Thyroid gland (tissue), 4 donors: ENCODE measurements at regions not wholly inside any gene's neighbourhood (a gene's known extent, or its start where the extent isn't known, plus 50 kb on each side); places are given as distances from the start of the nearest gene placed in this dataset.

Experiments
- DNase-seq, 2 donors: peaks; one replicate each; pipeline ENCODE4 v3.0.0-alpha.2; 2019
- H3K27ac ChIP-seq, 3 donors: fragments of 200-600 bp; sonication (generic); 1 replicate in 2 of 3; 2 replicates in 1 of 3; pipeline ENCODE4 v1.5.1; 2016 to 2019; ENCODE audit warnings: mild to moderate bottlenecking in 1 of 3, moderate library complexity in 1 of 3
- H3K27me3 ChIP-seq: fragments of 200-600 bp; sonication (generic); one replicate; pipeline ENCODE4 v1.5.1; 2019
- H3K36me3 ChIP-seq, 2 donors: fragments of 200-600 bp; sonication (generic); one replicate each; pipeline ENCODE4 v1.5.1; 2016 to 2019
- H3K4me1 ChIP-seq, 2 donors: fragments of 200-600 bp; sonication (generic); one replicate each; pipeline ENCODE4 v1.5.1; 2017 to 2019
- H3K4me3 ChIP-seq, 3 donors: fragments of 200-600 bp; sonication (generic); replicated peaks in 1 of 3; 1 replicate in 2 of 3; 2 replicates in 1 of 3; pipeline ENCODE4 v1.5.1; 2016; ENCODE audit warnings: mild to moderate bottlenecking in 1 of 3
- H3K9me3 ChIP-seq: fragments of 200-600 bp; sonication (generic); one replicate; pipeline ENCODE4 v1.5.1; 2017
- POLR2A ChIP-seq, 2 donors: fragments of 450-650 bp; IDR thresholded peaks; one replicate each; pipeline ENCODE4 v1.6.1; 2017; ENCODE audit warnings: antibody characterized with exemption in 2 of 2, mild to moderate bottlenecking in 2 of 2, moderate library complexity in 1 of 2
- WGBS, 2 donors: methylation state at CpG; one replicate each; pipeline ENCODE4 v1.1.5; 2017; 5-methylcytosine and 5-hydroxymethylcytosine counted together
- intact Hi-C: fragments of 100-400 bp; cut with DNase I; formaldehyde crosslinking; loops from one replicate; pipeline ENCODE4 v1.15.1; 2023
- TF ChIP-seq, protein P1 (sequence below), 6 experiments: fragments of 200-600 bp in 3 of 6; fragments of 450-650 bp in 3 of 6; sonication (generic) in 3 of 6; IDR thresholded peaks; one replicate each; pipeline ENCODE4 v1.5.1; 2016 to 2019; ENCODE audit warnings: antibody characterized with exemption in 6 of 6, mild to moderate bottlenecking in 2 of 6, inconsistent platforms in 1 of 6, moderate library complexity in 1 of 6

DNA sequence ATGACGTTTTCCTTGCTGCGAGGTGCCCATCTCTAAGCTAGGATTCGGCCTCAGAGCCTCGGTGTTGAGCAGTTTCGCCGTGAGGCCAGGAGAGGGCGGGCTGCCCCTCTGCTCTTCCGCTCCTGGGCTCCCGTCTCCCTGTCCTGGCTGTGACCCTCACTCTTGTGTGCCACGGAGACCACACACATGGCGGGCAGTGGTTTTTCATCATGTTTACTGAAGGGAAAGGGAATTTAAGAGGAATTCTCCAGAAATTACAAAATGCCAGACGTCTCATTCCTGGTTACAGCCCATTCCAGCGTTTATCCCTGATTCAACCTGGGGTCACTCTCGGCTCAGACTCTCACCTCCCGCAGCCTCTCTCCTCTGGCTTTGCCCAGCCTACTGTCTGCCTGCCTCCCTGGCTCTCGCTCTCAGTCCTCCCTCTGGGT lies 96.8 kb upstream of the ELAC2 start:
- H3K27ac ChIP-seq = no peak overlapping the region
- no peaks in the 10 kb centered on the region for H3K9me3 ChIP-seq
- no peaks in the 10 kb centered on the region for H3K27me3 ChIP-seq
- H3K36me3 ChIP-seq = no peaks in the 10 kb centered on the region
- H3K4me1 ChIP-seq = no peaks in the 10 kb centered on the region
- no peak for TF ChIP-seq POLR2A (IDR thresholded peaks at IDR 0.05)
- TF ChIP-seq, protein P1, sequence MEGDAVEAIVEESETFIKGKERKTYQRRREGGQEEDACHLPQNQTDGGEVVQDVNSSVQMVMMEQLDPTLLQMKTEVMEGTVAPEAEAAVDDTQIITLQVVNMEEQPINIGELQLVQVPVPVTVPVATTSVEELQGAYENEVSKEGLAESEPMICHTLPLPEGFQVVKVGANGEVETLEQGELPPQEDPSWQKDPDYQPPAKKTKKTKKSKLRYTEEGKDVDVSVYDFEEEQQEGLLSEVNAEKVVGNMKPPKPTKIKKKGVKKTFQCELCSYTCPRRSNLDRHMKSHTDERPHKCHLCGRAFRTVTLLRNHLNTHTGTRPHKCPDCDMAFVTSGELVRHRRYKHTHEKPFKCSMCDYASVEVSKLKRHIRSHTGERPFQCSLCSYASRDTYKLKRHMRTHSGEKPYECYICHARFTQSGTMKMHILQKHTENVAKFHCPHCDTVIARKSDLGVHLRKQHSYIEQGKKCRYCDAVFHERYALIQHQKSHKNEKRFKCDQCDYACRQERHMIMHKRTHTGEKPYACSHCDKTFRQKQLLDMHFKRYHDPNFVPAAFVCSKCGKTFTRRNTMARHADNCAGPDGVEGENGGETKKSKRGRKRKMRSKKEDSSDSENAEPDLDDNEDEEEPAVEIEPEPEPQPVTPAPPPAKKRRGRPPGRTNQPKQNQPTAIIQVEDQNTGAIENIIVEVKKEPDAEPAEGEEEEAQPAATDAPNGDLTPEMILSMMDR (IDR thresholded peaks at IDR 0.05) = peak in 1 of 6 experiments; percentile 43
- no peak overlapping the region for H3K4me3 ChIP-seq
- 17 to 18% methylated on average over 16 of the region's 16 CpGs for WGBS, 2 donors
- DNase-seq = no peak
- intact Hi-C loops = no loop called here

DNA sequence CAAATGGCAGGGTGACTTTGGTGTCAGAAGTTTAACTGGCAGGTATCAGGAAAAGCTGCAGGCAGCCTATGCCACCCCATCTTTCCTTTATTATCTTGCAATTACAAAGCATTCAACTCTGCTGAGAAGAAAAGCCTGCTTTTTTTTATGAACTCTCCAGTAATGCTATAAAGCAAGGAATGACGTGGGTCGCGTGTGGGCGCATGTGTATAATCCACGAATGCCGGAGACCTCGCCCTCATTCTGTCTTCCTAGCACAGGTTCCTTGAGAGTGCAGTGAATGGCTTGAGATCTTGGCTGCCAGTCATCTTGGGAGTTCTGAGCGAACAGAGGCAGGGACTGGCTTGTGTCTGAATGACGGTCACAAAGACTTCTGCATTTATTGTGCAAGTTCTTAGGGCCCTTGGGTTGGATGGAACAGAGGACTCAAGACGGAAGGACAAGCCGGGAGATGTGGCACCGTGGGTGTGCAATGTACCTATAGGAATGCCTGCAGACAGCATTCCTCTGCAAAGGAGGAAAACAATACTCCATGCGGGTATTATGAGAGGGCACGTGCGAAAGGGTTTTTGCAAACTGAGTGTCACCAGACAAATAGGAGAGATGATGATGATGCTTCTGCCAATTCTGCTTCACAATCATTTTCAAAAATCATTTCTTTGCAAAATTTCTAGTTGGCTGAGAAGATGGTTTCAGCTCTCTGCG lies 96.1 kb upstream of the ELAC2 start:
- no peaks in the 10 kb centered on the region for H3K36me3 ChIP-seq
- intact Hi-C loops = no loop called here
- H3K27me3 ChIP-seq = no peaks in the 10 kb centered on the region

DNA sequence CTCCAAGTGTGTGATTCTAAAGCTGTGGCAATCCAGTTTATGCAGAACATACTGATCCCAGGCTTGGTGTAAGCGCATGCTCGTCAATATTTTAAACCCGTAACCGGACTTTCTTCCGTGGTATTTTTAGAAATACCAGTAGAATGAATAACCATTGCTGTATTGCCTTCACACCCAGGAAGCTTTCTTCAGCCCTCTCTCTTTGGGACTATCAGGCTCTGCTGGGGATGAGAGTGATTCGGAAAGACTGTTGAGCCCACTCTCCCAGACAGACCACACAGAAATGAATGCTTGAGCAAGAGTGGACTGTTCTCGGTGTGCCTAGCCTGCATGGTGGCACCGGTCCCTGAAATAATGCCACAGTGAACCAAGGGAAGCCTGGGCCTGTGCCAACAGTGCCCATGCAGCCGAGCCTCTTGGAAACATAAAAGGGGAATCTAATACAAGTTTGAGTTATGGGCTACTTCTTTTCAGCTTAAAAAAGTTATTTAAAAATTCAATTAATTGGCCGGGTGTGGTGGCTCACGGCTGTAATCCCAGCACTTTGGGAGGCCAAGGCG lies 89.9 kb upstream of the ELAC2 start:
- 92 to 94% methylated on average over 12 of the region's 12 CpGs for whole genome bisulfite sequencing, 2 donors
- DNase-seq = no peak
- Histone ChIP-seq H3K27me3 (no peaks in the 10 kb centered on the region), H3K4me3 (no peak overlapping the region), H3K4me1 (no peaks in the 10 kb centered on the region), H3K9me3 (no peaks in the 10 kb centered on the region), H3K36me3 (no peaks in the 10 kb centered on the region), H3K27ac (no peak overlapping the region)
- no peak for TF ChIP-seq POLR2A (IDR thresholded peaks at IDR 0.05)
- TF ChIP-seq, protein P1 (IDR thresholded peaks at IDR 0.05) = no peak
- intact Hi-C loops = no loop called here

More for the DNA sequence above, 96.1 kb upstream of the ELAC2 start:
- no peak overlapping the region for H3K27ac ChIP-seq
- H3K9me3 ChIP-seq = no peaks in the 10 kb centered on the region
- no peak overlapping the region for H3K4me3 ChIP-seq
- no peaks in the 10 kb centered on the region for H3K4me1 ChIP-seq
- TF ChIP-seq, protein P1 (IDR thresholded peaks at IDR 0.05) = no peak
- TF ChIP-seq POLR2A (IDR thresholded peaks at IDR 0.05) = no peak
- DNase-seq = no peak
- WGBS, 2 donors = 74 to 75% methylated on average over 16 of the region's 16 CpGs

DNA sequence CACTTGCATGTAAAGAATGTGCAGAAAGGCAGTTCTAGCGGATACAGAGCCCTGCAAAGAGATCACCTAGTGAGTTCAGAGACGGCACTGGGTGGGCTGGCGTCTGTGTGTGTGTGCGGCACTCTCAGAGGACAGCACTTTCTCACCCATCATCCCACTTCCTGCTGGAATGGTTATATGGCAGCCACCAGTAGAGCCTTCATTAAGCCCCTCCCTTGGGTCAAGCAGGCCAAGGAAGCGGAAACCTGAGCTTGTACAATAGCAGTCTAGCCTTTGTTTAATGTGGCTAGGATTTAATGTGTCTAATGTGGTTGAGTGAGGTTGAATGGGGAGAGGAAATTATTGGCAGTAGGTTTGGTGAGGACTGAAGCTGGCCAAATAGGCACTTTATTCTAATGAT lies 88.3 kb upstream of the ELAC2 start:
- H3K36me3 ChIP-seq = no peaks in the 10 kb centered on the region
- intact Hi-C loops = no loop called here
- no peaks in the 10 kb centered on the region for H3K9me3 ChIP-seq
- DNase-seq = no peak
- WGBS, 2 donors = 82 to 83% methylated on average over 5 of the region's 5 CpGs
- TF ChIP-seq POLR2A (IDR thresholded peaks at IDR 0.05) = no peak
- TF ChIP-seq, protein P1 (IDR thresholded peaks at IDR 0.05) = no peak
- no peaks in the 10 kb centered on the region for H3K4me1 ChIP-seq
- no peaks in the 10 kb centered on the region for H3K27me3 ChIP-seq
- no peak overlapping the region for H3K4me3 ChIP-seq
- no peak overlapping the region for H3K27ac ChIP-seq

DNA sequence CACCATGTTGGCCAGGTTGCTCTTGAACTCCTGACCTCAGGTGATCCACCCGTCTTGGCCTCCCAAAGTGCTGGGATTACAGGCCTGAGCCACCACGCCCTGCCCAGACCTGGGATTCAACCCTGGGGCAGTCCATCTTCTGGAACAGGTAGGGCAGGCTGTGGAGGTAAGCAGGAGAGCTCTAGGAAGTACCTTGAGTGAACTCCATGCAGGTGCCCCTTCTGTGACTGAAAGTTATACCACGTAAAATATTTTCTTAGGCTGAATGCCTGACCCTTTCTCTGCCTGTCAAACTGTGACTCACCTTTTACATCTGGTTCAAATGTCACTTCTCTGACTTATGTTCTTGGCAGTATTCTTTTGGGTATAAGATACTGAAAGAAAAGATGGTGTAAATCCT lies 86.7 kb upstream of the ELAC2 start:
- WGBS, 2 donors = 84 to 92% methylated on average over 3 of the region's 3 CpGs
- no peak overlapping the region for H3K27ac ChIP-seq
- H3K36me3 ChIP-seq = no peaks in the 10 kb centered on the region
- TF ChIP-seq, protein P1 (IDR thresholded peaks at IDR 0.05) = no peak
- no peak for TF ChIP-seq POLR2A (IDR thresholded peaks at IDR 0.05)
- intact Hi-C loops = no loop called here
- no peak for DNase-seq
- no peak overlapping the region for H3K4me3 ChIP-seq
- no peaks in the 10 kb centered on the region for H3K4me1 ChIP-seq
- no peaks in the 10 kb centered on the region for H3K9me3 ChIP-seq
- H3K27me3 ChIP-seq = no peaks in the 10 kb centered on the region
